Ovary (tissue), 7 donors: ENCODE measurements at regions not wholly inside any gene's neighbourhood (a gene's known extent, or its start where the extent isn't known, plus 50 kb on each side); places are given as distances from the start of the nearest gene placed in this dataset.

Experiments
- DNase-seq, 5 donors: peaks; one replicate each; pipeline ENCODE4 v3.0.0-alpha.2; 2019 to 2020
- H3K27ac ChIP-seq, 2 donors: fragments of 200-600 bp; one replicate each; pipeline versions ENCODE4 v1.5.1 to v1.8.0; 2019 to 2022
- H3K27me3 ChIP-seq: fragments of 200-600 bp; one replicate; pipeline ENCODE4 v1.8.0; 2022
- H3K36me3 ChIP-seq: fragments of 200-600 bp; sonication (generic); one replicate; pipeline ENCODE4 v1.5.1; 2019
- H3K4me1 ChIP-seq: one replicate; pipeline ENCODE4 v1.8.1; 2013; ENCODE audit warnings: mild to moderate bottlenecking, moderate library complexity; ENCODE audit not compliant: insufficient read depth
- H3K4me3 ChIP-seq: fragments of 200-600 bp; sonication (generic); one replicate; pipeline ENCODE4 v1.5.1; 2017
- H3K9me3 ChIP-seq, 2 donors: fragments of 200-600 bp in 1 of 2; sonication (generic) in 1 of 2; one replicate each; pipeline versions ENCODE4 v1.5.1 to v1.8.1; 2013 to 2019; ENCODE audit warnings: mild to moderate bottlenecking in 1 of 2, moderate library complexity in 1 of 2
- CTCF ChIP-seq, 3 donors: fragments of 450-650 bp in 2 of 3; fragments of 200-600 bp in 1 of 3; IDR thresholded peaks; one replicate each; pipeline versions ENCODE4 v1.5.1 to v1.8.0; 2016 to 2022; ENCODE audit warnings: antibody characterized with exemption in 3 of 3, mild to moderate bottlenecking in 1 of 3
- EP300 ChIP-seq: sonication (generic); formaldehyde crosslinking; IDR thresholded peaks from one replicate; pipeline ENCODE4 v1.6.1; 2017; ENCODE audit warnings: antibody characterized with exemption
- POLR2A ChIP-seq: fragments of 450-650 bp; IDR thresholded peaks from one replicate; pipeline ENCODE4 v1.6.1; 2017; ENCODE audit warnings: antibody characterized with exemption, mild to moderate bottlenecking, moderate library complexity
- WGBS, 3 donors: extraction: QIAGEN DNeasy Blood & Tissue Kit in 1 of 3; methylation state at CpG; one replicate each; pipeline versions ENCODE4 v1.1.5 to v1.1.7; 2013 to 2017; 5-methylcytosine and 5-hydroxymethylcytosine counted together
- intact Hi-C, 4 donors: fragments of 100-400 bp; cut with DNase I; formaldehyde crosslinking; loops; one replicate each; pipeline versions ENCODE4 v1.11.0 to v1.15.1; 2022 to 2023
- donor health status: DM: no; HTN: no; CAD: no; lungs with moderate emphysema.
- donor health status: DM: no; HTN: no; CAD: no.
- donor health status: Bipolar disorder and iron deficiency.
- donor health status: DM: no; HTN: no; CAD: no.
- donor health status: DM: yes; HTN: yes; CAD: no.

GRCh38 chr16:88303890-88304819, 78.6 kb upstream of the ZNF469 start:
- TF ChIP-seq CTCF (IDR thresholded peaks at IDR 0.05) = no peak
- no peak for TF ChIP-seq EP300
- TF ChIP-seq POLR2A = no peak
- no peak overlapping the region for H3K4me3 ChIP-seq
- H3K9me3 ChIP-seq = no peaks in the 10 kb centered on the region
- intact Hi-C loops = no loop called here
- peak; percentile 33 to 59 (median 39) for DNase-seq
- H3K4me1 ChIP-seq = peaks cover 18% of the 10 kb centered on the region
- no peaks in the 10 kb centered on the region for H3K36me3 ChIP-seq
- H3K27me3 ChIP-seq = no peaks in the 10 kb centered on the region
- WGBS, 3 donors = 11 to 19% (median 12%) methylated on average over 16 of the region's 16 CpGs
- peak overlapping the region in 1 of 2 donors; percentile 12 for H3K27ac ChIP-seq

GRCh38 chr16:88305176-88305575, 77.6 kb upstream of the ZNF469 start:
- H3K4me3 ChIP-seq = no peak overlapping the region
- H3K36me3 ChIP-seq = no peaks in the 10 kb centered on the region
- peak in 1 of 5 donors; percentile 14 for DNase-seq
- no peak overlapping the region for H3K27ac ChIP-seq
- intact Hi-C loops = no loop called here
- no peaks in the 10 kb centered on the region for H3K27me3 ChIP-seq
- H3K4me1 ChIP-seq = peaks cover 18% of the 10 kb centered on the region
- no peak for TF ChIP-seq CTCF (IDR thresholded peaks at IDR 0.05)
- TF ChIP-seq EP300 = no peak
- TF ChIP-seq POLR2A = no peak
- 82 to 90% (median 89%) methylated on average over 14 of the region's 14 CpGs for WGBS, 3 donors
- H3K9me3 ChIP-seq = no peaks in the 10 kb centered on the region

DNA sequence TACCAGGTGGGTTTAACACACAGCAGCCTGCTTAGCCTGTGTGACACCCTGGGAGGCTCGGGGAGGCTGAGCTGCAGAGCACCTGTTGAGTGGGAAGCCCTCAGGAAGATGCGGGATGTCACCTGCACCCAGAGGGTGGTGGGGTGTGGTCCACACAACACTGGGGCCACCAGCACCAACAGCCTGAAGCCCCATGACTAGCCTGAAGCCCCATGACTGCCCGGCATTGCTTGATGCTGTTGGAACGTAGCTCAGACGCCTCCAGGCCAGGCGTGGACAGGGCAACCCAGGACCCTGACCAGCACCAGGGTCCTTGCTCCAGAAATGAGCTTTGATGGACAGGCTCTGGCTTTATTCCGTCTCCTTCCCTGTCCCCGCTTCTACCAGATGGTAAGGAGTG, 76.3 kb upstream of the ZNF469 start:
- Histone ChIP-seq H3K36me3 (no peaks in the 10 kb centered on the region), H3K9me3 (no peaks in the 10 kb centered on the region), H3K4me3 (no peak overlapping the region), H3K27me3 (no peaks in the 10 kb centered on the region), H3K4me1 (peaks cover 18% of the 10 kb centered on the region), H3K27ac (no peak overlapping the region)
- intact Hi-C loops = no loop called here
- WGBS, 3 donors = 84 to 93% (median 87%) methylated on average over 7 to 8 of the region's 8 CpGs
- TF ChIP-seq EP300 (no peak), POLR2A (no peak), CTCF (IDR thresholded peaks at IDR 0.05) (no peak)
- DNase-seq = no peak

- no peaks in the 10 kb centered on the region for H3K9me3 ChIP-seq
- WGBS, 3 donors = 10 to 18% (median 15%) methylated on average over 6 of the region's 6 CpGs
- no peaks in the 10 kb centered on the region for H3K27me3 ChIP-seq
- H3K27ac ChIP-seq = no peak overlapping the region
- H3K4me1 ChIP-seq = peaks cover 18% of the 10 kb centered on the region
- peak in 4 of 5 donors; percentile 55 to 59 (median 57) for DNase-seq
- no peak for TF ChIP-seq POLR2A
- no peak for TF ChIP-seq CTCF (IDR thresholded peaks at IDR 0.05)
- no peak for TF ChIP-seq EP300
- no peaks in the 10 kb centered on the region for H3K36me3 ChIP-seq
- intact Hi-C loops = no loop called here
- H3K4me3 ChIP-seq = no peak overlapping the region
Measured at GRCh38 chr16:88306860-88307545, 75.8 kb upstream of the ZNF469 start.
